Stimulated activated CD8-positive, alpha-beta memory T cell treated with anti-CD3 and anti-CD28 coated beads, Interleukin-12 subunit alpha, Interleukin-12 subunit beta, amount 100 ng/mL, for 24 hours (primary cell): ENCODE measurements at regions not wholly inside any gene's neighbourhood (a gene's known extent, or its start where the extent isn't known, plus 50 kb on each side); places are given as distances from the start of the nearest gene placed in this dataset.
A peak's percentile ranks its signal among the peaks of the same experiment; 100 is the strongest.

Experiments used
- DNase-seq: peaks from one replicate; pipeline ENCODE4 v3.0.0-alpha.2; 2020; ENCODE audit errors: extremely low read depth

DNA sequence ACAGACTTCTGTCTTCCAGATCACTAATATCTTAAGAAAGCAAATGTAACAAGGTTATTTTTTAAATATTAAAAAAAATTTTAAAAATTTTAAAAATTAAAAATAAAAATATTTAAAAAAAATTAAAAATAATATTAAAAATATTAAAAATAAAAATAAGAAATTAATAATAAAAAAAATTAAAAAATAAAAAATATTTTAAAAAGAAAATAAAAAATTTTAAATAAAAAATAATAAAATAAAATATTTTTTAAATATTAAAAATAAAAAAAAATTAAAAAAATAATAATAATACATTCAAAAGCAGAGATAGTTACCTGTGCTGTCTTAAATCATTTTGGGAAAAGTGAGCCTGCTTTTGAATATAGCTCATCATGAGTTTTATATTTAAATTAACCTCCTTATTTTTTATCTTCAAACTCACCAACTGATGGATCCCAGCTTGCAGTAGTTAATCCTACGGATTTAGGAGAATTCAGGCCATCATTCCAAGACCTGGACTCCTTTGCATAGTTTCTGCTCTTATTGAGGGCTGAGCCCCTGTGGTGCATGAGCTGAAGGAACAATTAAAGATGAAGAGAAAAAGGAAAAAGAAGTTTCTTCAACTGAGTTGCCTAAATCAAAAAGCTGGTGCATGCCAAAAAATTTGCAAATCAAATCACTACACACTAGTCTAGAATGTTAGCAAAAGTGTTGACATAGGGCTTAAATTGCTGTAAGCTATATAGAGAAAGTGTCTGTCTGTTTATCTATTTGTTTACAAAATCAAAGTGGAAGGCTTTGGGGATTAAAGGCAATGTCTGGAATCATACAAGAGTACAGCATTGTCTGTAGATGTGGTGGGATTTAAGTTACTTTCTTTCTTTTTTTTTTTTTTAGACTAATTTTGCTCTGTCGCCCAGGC lies 50.5 kb upstream of the ZNF438 start:
- no peak for DNase-seq

GRCh38 chr10:31083765-31084184 lies 52.1 kb upstream of the ZNF438 start:
- DNase-seq, result peak; percentile 24

GRCh38 chr10:31087011-31087410 lies 55.3 kb upstream of the ZNF438 start:
- DNase-seq, result no peak

- no peak for DNase-seq
These were observed 56.2 kb upstream of the ZNF438 start for GRCh38 chr10:31087851-31088250.

DNA sequence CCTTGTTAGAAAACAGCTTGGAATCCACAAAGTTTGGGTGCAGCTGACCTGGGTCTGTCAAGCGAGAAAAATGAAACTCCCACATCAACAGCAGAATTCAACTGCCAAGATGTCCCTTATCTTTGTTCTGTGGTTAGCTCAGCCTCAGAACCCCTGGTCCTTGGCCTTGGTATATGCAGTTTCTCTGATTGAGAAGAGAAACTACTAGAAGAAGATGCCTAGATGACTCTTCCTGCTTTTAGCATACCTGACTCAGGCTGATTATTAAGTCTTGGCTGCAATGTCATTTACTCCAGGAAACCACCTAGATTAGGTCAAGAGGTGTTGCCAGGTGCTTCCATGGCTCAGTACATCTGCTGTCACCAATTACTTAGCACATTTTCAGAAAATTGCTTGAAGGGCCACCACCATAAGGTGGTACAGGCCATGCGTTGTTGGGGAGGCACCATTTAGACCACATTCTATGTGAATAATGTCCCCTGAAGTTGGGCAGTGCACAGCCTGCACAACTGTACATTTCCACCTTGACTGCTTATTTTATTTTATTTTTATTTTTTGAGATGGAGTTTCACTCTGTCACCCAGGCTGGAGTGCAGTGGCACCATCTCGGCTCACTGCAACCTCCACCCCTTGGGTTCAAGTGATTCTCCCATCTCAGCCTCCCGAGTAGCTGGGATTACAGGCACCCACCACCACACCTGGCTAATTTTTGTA lies 59.4 kb upstream of the ZNF438 start:
- DNase-seq, result no peak

GRCh38 chr10:31095677-31096560 lies 64.3 kb upstream of the ZNF438 start:
- no peak for DNase-seq

DNA sequence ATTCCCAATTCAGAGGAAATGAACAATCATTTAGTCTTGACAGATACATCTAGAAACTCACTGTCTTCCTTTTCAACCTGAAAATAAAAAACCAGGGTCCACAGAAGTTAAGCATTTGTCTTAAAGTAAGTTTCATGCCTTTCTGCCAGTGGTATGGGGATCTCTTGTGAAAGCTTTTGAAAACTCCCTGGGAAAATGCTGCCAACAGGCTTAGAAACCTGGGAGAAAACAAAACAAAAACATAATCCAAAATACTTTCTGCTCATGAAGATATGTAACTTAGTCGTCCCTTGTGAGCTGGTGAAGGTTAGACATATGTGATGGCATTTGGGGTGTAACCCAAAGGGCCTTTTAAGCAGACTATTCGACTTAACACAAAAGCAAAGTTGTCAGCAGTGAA lies 66.4 kb upstream of the ZNF438 start:
- no peak for DNase-seq

GRCh38 chr10:31099094-31099493 lies 67.4 kb upstream of the ZNF438 start:
- DNase-seq, result no peak

DNA sequence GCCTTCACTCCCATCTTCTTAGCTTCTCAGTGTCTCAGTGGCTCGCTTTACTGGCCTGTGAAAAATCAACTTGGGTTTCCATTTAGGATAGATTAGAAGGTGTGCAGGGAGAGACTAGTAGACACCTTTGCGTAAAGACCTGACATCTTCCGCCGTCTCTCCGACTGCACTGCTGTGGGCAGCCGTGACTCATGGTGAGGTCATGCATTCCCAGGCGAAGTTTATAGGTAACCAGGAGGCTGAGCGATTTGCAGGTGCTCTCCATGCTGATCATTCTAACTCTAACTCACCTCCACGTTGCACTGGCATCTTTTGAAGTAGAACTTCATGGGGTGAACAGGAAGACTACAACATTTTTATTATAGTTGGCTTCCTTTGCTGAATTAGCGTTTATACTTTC lies 68.0 kb upstream of the ZNF438 start:
- no peak for DNase-seq

GRCh38 chr10:31100115-31100601 lies 68.5 kb upstream of the ZNF438 start:
- DNase-seq, result no peak

DNA sequence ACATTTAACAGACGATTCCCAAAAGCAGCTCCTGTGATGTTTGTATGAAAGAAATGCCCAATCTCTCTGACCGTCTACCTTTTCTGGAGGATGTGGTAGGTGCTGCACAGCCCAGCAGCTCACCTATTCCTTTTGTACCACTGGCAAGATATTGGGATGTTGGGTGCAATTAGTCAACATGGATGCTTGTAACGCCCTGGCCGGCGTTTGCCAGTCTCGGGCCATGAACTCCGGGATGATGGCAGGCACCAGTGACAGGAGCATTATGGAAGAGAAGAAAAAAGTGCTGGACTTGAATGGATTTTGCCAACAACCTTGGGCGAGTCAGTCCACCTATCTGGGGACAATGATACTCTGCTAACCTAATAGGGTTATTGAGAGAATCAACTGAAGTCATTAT lies 69.0 kb upstream of the ZNF438 start:
- no peak for DNase-seq

DNA sequence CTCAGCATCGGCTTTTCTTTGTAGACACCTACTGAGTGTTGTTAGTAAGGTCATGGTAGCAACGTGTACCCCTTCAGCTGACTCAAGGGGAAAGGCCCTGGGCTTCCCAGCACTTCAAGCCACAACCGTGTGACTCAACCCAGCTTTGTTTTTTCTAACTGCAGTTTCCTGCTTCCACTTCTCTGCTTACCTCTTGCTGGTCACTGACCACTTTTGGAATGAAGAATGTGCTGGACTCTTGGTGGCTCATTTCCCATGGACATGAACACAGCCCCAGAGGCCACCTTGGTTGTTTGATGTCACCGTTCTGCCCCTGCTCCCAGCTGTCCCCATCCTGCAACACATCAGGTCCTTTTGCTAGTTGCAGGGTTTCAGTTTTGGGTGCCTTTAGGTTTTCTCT lies 69.5 kb upstream of the ZNF438 start:
- peak; percentile 43 for DNase-seq

GRCh38 chr10:31102421-31102820 lies 70.8 kb upstream of the ZNF438 start:
- no peak for DNase-seq

GRCh38 chr10:31103112-31103511 lies 71.4 kb upstream of the ZNF438 start:
- DNase-seq, result no peak

DNA sequence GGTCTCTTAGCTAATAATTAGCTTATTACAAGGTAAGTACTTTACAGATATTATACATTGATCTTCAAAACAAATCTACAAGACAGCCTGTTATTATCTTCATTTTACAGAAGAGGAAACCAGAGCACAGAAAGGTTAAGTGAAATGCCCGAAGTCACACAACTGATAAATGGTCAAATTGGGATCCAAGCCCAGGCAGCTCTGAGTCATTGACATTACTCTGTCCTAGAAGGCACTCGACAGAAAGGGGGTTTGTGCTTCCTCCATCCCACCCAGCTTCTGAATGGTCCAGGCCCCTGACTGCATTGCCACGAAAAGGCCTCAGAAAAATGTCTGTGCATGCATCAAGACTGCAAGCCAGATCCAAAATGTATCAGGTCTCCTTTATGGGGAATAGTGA lies 81.3 kb upstream of the ZNF438 start:
- DNase-seq, result no peak

- no peak for DNase-seq
These were observed 84.6 kb upstream of the ZNF438 start for GRCh38 chr10:31116226-31116625.

- no peak for DNase-seq
These were observed 86.9 kb upstream of the ZNF438 start for GRCh38 chr10:31118556-31118955.

GRCh38 chr10:31120392-31120791 lies 88.7 kb upstream of the ZNF438 start:
- DNase-seq, result no peak

- DNase-seq, result no peak
These were observed 89.5 kb upstream of the ZNF438 start for GRCh38 chr10:31120961-31121685.

DNA sequence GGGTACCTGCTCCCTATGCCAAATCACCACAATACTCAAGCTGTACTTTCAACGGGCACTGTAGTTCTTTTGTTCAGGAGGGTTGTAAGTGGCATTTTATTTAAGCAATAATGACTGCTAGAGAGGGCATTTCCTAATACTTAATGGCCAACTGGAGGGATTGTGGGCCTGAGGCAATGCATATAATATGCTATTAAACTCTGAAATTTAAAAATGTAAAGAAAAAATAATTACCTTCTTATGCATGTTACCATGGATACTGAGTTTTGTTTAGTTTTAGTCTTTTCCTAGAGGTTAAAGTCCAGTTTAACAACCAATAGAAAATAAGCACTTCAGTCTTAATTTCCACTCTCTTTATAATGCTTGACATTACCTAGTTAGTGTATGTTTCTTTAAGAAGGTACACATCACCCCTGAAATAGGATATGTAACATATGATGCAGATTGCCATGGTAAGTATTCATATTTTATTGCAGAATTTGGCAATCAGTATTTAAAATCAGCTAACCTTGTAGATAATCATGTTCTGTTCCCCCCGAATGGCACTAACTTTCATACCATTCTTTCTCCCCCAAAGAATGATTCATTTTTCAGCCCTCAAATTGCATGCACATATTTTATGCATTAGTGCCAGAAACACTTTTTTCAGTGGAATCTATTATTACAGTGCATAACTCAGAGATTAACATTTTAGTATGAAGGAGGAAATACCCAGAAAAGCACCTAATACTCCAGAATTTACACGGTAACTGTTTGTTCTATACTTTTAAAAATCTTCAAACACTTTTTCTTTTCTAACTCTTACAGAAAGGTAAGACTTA lies 90.3 kb upstream of the ZNF438 start:
- no peak for DNase-seq
